WTC11 (cell line): ENCODE measurements at regions not wholly inside any gene's neighbourhood (a gene's known extent, or its start where the extent isn't known, plus 50 kb on each side); places are given as distances from the start of the nearest gene placed in this dataset.

Experiments
- ATAC-seq: fragments of 200-7000 bp; cut with Tn5 transposase; 2 replicates; pipeline ENCODE4 v1.10.0; 2021; ENCODE audit warnings: mild to moderate bottlenecking, moderate library complexity
- CTCF ChIA-PET: fragments of 300-600 bp; sonication (Branson Sonifier 250); formaldehyde crosslinking; loops from one replicate; lab custom pipeline; 2021; ENCODE audit warnings: antibody characterized with exemption; lab: Charles Lee
- POLR2A ChIA-PET: fragments of 350-600 bp; sonication (Branson Sonifier 250); formaldehyde crosslinking; loops from one replicate; lab custom pipeline; 2021; ENCODE audit warnings: antibody characterized with exemption; lab: Charles Lee
- DNase-seq: peaks from one replicate; pipeline ENCODE4 v3.0.0; 2021; ENCODE audit warnings: low spot score
- H3K27ac Mint-ChIP-seq: 2 replicates; pipeline ENCODE4 v1.8.0; 2021; ENCODE audit warnings: mixed read lengths
- H3K27me3 Mint-ChIP-seq: 2 replicates; pipeline ENCODE4 v1.8.0; 2021; ENCODE audit warnings: low read depth, mild to moderate bottlenecking, moderate library complexity, mixed read lengths
- H3K36me3 Mint-ChIP-seq: 2 replicates; pipeline ENCODE4 v1.8.0; 2021; ENCODE audit warnings: mixed read lengths
- H3K4me1 Mint-ChIP-seq: 2 replicates; pipeline ENCODE4 v1.8.0; 2022; ENCODE audit warnings: mixed read lengths
- H3K4me3 Mint-ChIP-seq: 2 replicates; pipeline ENCODE4 v1.8.0; 2021; ENCODE audit warnings: mild to moderate bottlenecking, moderate library complexity, mixed read lengths
- H3K9me3 Mint-ChIP-seq: 2 replicates; pipeline ENCODE4 v1.8.0; 2021; ENCODE audit warnings: mixed read lengths
- ATF6 ChIP-seq: sonication (generic); formaldehyde crosslinking; IDR thresholded peaks from 2 replicates; pipeline ENCODE4 v1.8.1; 2023; ENCODE audit warnings: mild to moderate bottlenecking, missing genetic modification reagents
- CBFB ChIP-seq: sonication (generic); formaldehyde crosslinking; IDR thresholded peaks from 2 replicates; pipeline ENCODE4 v1.8.1; 2022; ENCODE audit warnings: mild to moderate bottlenecking, low read depth, missing genetic modification reagents
- E2F5 ChIP-seq: sonication (generic); formaldehyde crosslinking; IDR thresholded peaks from 2 replicates; pipeline ENCODE4 v1.8.1; 2022; ENCODE audit warnings: mild to moderate bottlenecking, moderate library complexity, missing genetic modification reagents
- ELF4 ChIP-seq: sonication (generic); formaldehyde crosslinking; IDR thresholded peaks from 2 replicates; pipeline ENCODE4 v1.8.1; 2022; ENCODE audit warnings: low read depth, mild to moderate bottlenecking, moderate library complexity, missing genetic modification reagents
- FOXP4 ChIP-seq: sonication (generic); formaldehyde crosslinking; IDR thresholded peaks from 2 replicates; pipeline ENCODE4 v1.8.0; 2022; ENCODE audit warnings: mild to moderate bottlenecking, missing genetic modification reagents
- HMGA2 ChIP-seq: fragments of 250-450 bp; sonication (Bioruptor Pico); IDR thresholded peaks from 2 replicates; pipeline ENCODE4 v1.4.0; 2021; ENCODE audit warnings: mild to moderate bottlenecking, moderate library complexity
- MAX ChIP-seq: sonication (generic); formaldehyde crosslinking; IDR thresholded peaks from 2 replicates; pipeline ENCODE4 v1.8.0; 2022; ENCODE audit warnings: mild to moderate bottlenecking, missing genetic modification reagents
- PREB ChIP-seq: sonication (generic); formaldehyde crosslinking; IDR thresholded peaks from 2 replicates; pipeline ENCODE4 v1.8.1; 2022; ENCODE audit warnings: mild to moderate bottlenecking, missing genetic modification reagents, moderate library complexity, borderline replicate concordance
- ZNF416 ChIP-seq: fragments of 250-450 bp; sonication (Bioruptor Pico); IDR thresholded peaks from 2 replicates; pipeline ENCODE4 v1.9.0; 2021; ENCODE audit warnings: mild to moderate bottlenecking, inconsistent platforms
- TF ChIP-seq, protein P1 (sequence below): fragments of 250-450 bp; sonication (Bioruptor Pico); IDR thresholded peaks from 2 replicates; pipeline ENCODE4 v1.9.0; 2021; ENCODE audit warnings: mild to moderate bottlenecking
- TF ChIP-seq, protein P2 (sequence below): fragments of 250-450 bp; sonication (Bioruptor Pico); IDR thresholded peaks from 2 replicates; pipeline ENCODE4 v1.9.0; 2021; ENCODE audit warnings: mild to moderate bottlenecking, borderline replicate concordance
- TF ChIP-seq, protein P3 (sequence below): sonication (generic); formaldehyde crosslinking; IDR thresholded peaks from 2 replicates; pipeline ENCODE4 v1.8.1; 2023; ENCODE audit warnings: mild to moderate bottlenecking, missing genetic modification reagents, moderate library complexity
- TF ChIP-seq, protein P4 (sequence below): fragments of 200-600 bp; IDR thresholded peaks from 2 replicates; pipeline ENCODE4 v1.8.0; 2022; ENCODE audit warnings: antibody characterized with exemption

GRCh38 chr12:28966046-28966780 lies 182.9 kb upstream of the FAR2 start (continued):
- no peak for TF ChIP-seq MAX
- no peak for TF ChIP-seq CBFB (CRISPR knock-in tag)
- no peak for TF ChIP-seq ELF4
- TF ChIP-seq, protein P1, sequence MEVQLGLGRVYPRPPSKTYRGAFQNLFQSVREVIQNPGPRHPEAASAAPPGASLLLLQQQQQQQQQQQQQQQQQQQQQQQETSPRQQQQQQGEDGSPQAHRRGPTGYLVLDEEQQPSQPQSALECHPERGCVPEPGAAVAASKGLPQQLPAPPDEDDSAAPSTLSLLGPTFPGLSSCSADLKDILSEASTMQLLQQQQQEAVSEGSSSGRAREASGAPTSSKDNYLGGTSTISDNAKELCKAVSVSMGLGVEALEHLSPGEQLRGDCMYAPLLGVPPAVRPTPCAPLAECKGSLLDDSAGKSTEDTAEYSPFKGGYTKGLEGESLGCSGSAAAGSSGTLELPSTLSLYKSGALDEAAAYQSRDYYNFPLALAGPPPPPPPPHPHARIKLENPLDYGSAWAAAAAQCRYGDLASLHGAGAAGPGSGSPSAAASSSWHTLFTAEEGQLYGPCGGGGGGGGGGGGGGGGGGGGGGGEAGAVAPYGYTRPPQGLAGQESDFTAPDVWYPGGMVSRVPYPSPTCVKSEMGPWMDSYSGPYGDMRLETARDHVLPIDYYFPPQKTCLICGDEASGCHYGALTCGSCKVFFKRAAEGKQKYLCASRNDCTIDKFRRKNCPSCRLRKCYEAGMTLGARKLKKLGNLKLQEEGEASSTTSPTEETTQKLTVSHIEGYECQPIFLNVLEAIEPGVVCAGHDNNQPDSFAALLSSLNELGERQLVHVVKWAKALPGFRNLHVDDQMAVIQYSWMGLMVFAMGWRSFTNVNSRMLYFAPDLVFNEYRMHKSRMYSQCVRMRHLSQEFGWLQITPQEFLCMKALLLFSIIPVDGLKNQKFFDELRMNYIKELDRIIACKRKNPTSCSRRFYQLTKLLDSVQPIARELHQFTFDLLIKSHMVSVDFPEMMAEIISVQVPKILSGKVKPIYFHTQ (CRISPR knock-in tag) = no peak

DNA sequence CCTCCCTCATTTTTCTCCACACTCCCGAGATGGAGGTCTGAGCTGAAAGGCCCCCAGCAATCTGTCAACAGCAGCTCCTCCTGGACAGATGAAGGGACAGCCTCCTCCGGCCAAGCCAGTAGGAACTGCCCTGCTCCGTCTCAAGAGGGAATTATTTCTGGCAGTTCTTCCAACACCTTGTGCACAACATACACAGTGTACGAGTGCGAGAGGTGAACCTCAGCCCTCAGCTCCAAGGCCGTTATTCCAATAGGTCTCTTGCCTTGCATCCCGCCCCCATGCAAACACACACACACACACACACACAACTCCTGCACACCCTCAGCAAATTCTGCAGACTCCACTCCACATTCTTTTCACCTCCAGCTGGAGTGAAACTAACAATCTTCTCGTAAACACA lies 181.7 kb upstream of the FAR2 start:
- Mint-ChIP-seq H3K27me3 (no peaks in the 10 kb centered on the region), H3K36me3 (no peaks in the 10 kb centered on the region), H3K4me3 (no peak overlapping the region), H3K9me3 (0 out of 2 replicates have a peak, but pooled peaks cover 6% of the 10 kb centered on the region), H3K4me1 (peaks cover 9% of the 10 kb centered on the region), H3K27ac (no peak overlapping the region)
- TF ChIP-seq, protein P2, sequence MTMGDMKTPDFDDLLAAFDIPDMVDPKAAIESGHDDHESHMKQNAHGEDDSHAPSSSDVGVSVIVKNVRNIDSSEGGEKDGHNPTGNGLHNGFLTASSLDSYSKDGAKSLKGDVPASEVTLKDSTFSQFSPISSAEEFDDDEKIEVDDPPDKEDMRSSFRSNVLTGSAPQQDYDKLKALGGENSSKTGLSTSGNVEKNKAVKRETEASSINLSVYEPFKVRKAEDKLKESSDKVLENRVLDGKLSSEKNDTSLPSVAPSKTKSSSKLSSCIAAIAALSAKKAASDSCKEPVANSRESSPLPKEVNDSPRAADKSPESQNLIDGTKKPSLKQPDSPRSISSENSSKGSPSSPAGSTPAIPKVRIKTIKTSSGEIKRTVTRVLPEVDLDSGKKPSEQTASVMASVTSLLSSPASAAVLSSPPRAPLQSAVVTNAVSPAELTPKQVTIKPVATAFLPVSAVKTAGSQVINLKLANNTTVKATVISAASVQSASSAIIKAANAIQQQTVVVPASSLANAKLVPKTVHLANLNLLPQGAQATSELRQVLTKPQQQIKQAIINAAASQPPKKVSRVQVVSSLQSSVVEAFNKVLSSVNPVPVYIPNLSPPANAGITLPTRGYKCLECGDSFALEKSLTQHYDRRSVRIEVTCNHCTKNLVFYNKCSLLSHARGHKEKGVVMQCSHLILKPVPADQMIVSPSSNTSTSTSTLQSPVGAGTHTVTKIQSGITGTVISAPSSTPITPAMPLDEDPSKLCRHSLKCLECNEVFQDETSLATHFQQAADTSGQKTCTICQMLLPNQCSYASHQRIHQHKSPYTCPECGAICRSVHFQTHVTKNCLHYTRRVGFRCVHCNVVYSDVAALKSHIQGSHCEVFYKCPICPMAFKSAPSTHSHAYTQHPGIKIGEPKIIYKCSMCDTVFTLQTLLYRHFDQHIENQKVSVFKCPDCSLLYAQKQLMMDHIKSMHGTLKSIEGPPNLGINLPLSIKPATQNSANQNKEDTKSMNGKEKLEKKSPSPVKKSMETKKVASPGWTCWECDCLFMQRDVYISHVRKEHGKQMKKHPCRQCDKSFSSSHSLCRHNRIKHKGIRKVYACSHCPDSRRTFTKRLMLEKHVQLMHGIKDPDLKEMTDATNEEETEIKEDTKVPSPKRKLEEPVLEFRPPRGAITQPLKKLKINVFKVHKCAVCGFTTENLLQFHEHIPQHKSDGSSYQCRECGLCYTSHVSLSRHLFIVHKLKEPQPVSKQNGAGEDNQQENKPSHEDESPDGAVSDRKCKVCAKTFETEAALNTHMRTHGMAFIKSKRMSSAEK (CRISPR knock-in tag) = no peak
- TF ChIP-seq E2F5 (no peak), ZNF416 (CRISPR knock-in tag) (no peak), ATF6 (CRISPR knock-in tag) (no peak)
- TF ChIP-seq, protein P3, sequence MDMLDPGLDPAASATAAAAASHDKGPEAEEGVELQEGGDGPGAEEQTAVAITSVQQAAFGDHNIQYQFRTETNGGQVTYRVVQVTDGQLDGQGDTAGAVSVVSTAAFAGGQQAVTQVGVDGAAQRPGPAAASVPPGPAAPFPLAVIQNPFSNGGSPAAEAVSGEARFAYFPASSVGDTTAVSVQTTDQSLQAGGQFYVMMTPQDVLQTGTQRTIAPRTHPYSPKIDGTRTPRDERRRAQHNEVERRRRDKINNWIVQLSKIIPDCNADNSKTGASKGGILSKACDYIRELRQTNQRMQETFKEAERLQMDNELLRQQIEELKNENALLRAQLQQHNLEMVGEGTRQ (CRISPR knock-in tag) = no peak
- no peak for DNase-seq
- ATAC-seq = no peak
- POLR2A ChIA-PET = no interaction called here
- CTCF ChIA-PET = no interaction called here

DNA sequence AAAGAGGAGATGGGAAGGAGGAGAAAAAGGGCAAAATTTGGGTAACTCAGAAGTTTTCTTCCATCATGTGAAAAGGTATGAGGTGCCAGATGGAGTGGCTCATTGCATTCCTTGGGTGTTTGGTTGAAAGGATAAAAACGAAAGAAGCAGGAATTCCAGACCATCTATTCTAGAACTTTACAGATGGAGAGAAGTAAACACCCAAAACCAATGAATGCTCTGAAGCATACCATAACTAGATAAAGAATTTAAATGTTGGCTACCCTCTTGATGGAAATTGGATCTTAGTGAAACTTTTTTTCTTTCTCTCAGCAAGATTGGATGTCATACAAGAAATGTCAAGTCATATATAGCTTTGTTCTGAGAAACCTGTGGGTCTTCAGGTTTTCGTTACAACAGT lies 175.6 kb upstream of the FAR2 start:
- H3K9me3 Mint-ChIP-seq = 0 out of 2 replicates have a peak, but pooled peaks cover 7% of the 10 kb centered on the region
- no peaks in the 10 kb centered on the region for H3K27me3 Mint-ChIP-seq
- ChIA-PET POLR2A (no interaction called here), CTCF (no interaction called here)
- H3K4me3 Mint-ChIP-seq = no peak overlapping the region
- DNase-seq = no peak
- no peaks in the 10 kb centered on the region for H3K36me3 Mint-ChIP-seq
- no peak for ATAC-seq
- H3K27ac Mint-ChIP-seq = no peak overlapping the region
- no peaks in the 10 kb centered on the region for H3K4me1 Mint-ChIP-seq
- TF ChIP-seq, protein P4, sequence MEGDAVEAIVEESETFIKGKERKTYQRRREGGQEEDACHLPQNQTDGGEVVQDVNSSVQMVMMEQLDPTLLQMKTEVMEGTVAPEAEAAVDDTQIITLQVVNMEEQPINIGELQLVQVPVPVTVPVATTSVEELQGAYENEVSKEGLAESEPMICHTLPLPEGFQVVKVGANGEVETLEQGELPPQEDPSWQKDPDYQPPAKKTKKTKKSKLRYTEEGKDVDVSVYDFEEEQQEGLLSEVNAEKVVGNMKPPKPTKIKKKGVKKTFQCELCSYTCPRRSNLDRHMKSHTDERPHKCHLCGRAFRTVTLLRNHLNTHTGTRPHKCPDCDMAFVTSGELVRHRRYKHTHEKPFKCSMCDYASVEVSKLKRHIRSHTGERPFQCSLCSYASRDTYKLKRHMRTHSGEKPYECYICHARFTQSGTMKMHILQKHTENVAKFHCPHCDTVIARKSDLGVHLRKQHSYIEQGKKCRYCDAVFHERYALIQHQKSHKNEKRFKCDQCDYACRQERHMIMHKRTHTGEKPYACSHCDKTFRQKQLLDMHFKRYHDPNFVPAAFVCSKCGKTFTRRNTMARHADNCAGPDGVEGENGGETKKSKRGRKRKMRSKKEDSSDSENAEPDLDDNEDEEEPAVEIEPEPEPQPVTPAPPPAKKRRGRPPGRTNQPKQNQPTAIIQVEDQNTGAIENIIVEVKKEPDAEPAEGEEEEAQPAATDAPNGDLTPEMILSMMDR = no peak
- no peak for TF ChIP-seq HMGA2 (CRISPR knock-in tag)
- TF ChIP-seq FOXP4 (CRISPR knock-in tag) = no peak
- TF ChIP-seq PREB = no peak
